GM23338 (cell line): ENCODE measurements at regions not wholly inside any gene's neighbourhood (a gene's known extent, or its start where the extent isn't known, plus 50 kb on each side); places are given as distances from the start of the nearest gene placed in this dataset.

Experiments used
- ATAC-seq: fragments of 200-7000 bp; cut with Tn5 transposase; 3 replicates; pipeline ENCODE4 v1.9.1; 2020
- DNase-seq: peaks from one replicate; pipeline ENCODE4 v3.0.0-alpha.2; 2015; ENCODE audit warnings: low spot score
- H2AFZ ChIP-seq: fragments of 200-600 bp; sonication (generic); 2 replicates; pipeline ENCODE4 v1.8.0; 2016; ENCODE audit warnings: antibody characterized with exemption, mild to moderate bottlenecking, moderate library complexity
- H3F3A ChIP-seq: fragments of 200-600 bp; sonication (generic); replicated peaks from 2 replicates; pipeline ENCODE4 v1.8.0; 2017; ENCODE audit warnings: antibody characterized with exemption, mixed run types, low read depth
- H3K27ac ChIP-seq: fragments of 200-600 bp; sonication (generic); 2 replicates; pipeline ENCODE4 v1.6.1; 2016; ENCODE audit warnings: low read depth
- H3K27me3 ChIP-seq: fragments of 200-600 bp; sonication (generic); 2 replicates; pipeline ENCODE4 v1.8.0; 2016; ENCODE audit warnings: mild to moderate bottlenecking, mixed run types, moderate library complexity; ENCODE audit not compliant: insufficient read depth
- H3K36me3 ChIP-seq: fragments of 200-600 bp; sonication (generic); 2 replicates; pipeline ENCODE4 v1.8.0; 2016; ENCODE audit warnings: mild to moderate bottlenecking; ENCODE audit not compliant: insufficient read depth
- H3K4me1 ChIP-seq: fragments of 200-600 bp; sonication (generic); 2 replicates; pipeline ENCODE4 v1.8.0; 2016; ENCODE audit warnings: mild to moderate bottlenecking, moderate library complexity; ENCODE audit not compliant: insufficient read depth
- H3K4me2 ChIP-seq: fragments of 200-600 bp; sonication (generic); 2 replicates; pipeline ENCODE4 v1.7.1; 2017; ENCODE audit warnings: mixed run types
- H3K4me3 ChIP-seq: fragments of 200-600 bp; sonication (generic); 2 replicates; pipeline ENCODE4 v1.6.1; 2016; ENCODE audit warnings: mixed run types
- H3K79me2 ChIP-seq: fragments of 200-600 bp; sonication (generic); replicated peaks from 2 replicates; pipeline ENCODE4 v1.8.0; 2017; ENCODE audit warnings: mild to moderate bottlenecking; ENCODE audit not compliant: insufficient read depth
- H3K9me2 ChIP-seq: fragments of 200-600 bp; sonication (generic); 2 replicates; pipeline ENCODE4 v1.8.0; 2017; ENCODE audit not compliant: insufficient read depth
- H4K20me1 ChIP-seq: fragments of 200-600 bp; sonication (generic); replicated peaks from 2 replicates; pipeline ENCODE4 v1.8.0; 2017; ENCODE audit warnings: mild to moderate bottlenecking; ENCODE audit not compliant: insufficient read depth
- H3K27ac Mint-ChIP-seq: 2 replicates; pipeline ENCODE4 v1.8.0; 2020; ENCODE audit warnings: inconsistent platforms, mild to moderate bottlenecking, moderate library complexity, mixed read lengths
- H3K27me3 Mint-ChIP-seq: 3 replicates; pipeline ENCODE4 v1.8.0; 2022; ENCODE audit warnings: low read depth, mild to moderate bottlenecking, moderate library complexity, mixed read lengths, inconsistent platforms; ENCODE audit not compliant: insufficient read depth, poor library complexity
- H3K36me3 Mint-ChIP-seq: 3 replicates; pipeline ENCODE4 v1.8.0; 2021; ENCODE audit warnings: low read depth, mild to moderate bottlenecking, inconsistent platforms, moderate library complexity, mixed read lengths
- H3K4me1 Mint-ChIP-seq: 3 replicates; pipeline ENCODE4 v1.8.0; 2020; ENCODE audit warnings: mild to moderate bottlenecking, inconsistent platforms, mixed read lengths
- H3K4me3 Mint-ChIP-seq: 3 replicates; pipeline ENCODE4 v1.8.0; 2021; ENCODE audit warnings: moderate library complexity, mild to moderate bottlenecking, inconsistent platforms, mixed read lengths
- H3K9me3 Mint-ChIP-seq: 3 replicates; pipeline ENCODE4 v1.8.0; 2020; ENCODE audit warnings: moderate library complexity, mild to moderate bottlenecking, inconsistent platforms, mixed read lengths
- CREB1 ChIP-seq: fragments of 250-450 bp; sonication (Bioruptor Pico); IDR thresholded peaks from 2 replicates; pipeline ENCODE4 v1.5.0; 2020; ENCODE audit warnings: low read depth, mild to moderate bottlenecking, moderate library complexity
- CTCF ChIP-seq, 2 experiments: fragments of 200-600 bp in 1 of 2; sonication (generic) in 1 of 2; conservative IDR thresholded peaks; 2 replicates each; pipeline versions ENCODE4 v1.5.1 to v1.6.1; 2016 to 2017; ENCODE audit warnings: antibody characterized with exemption in 2 of 2, low read depth in 2 of 2, mild to moderate bottlenecking in 2 of 2, moderate library complexity in 1 of 2
- ETS1 ChIP-seq: IDR thresholded peaks from 2 replicates; pipeline ENCODE4 v1.6.1; 2016; ENCODE audit warnings: antibody characterized with exemption
- JUNB ChIP-seq: IDR thresholded peaks from one replicate; pipeline ENCODE4 v1.6.1; 2016; ENCODE audit warnings: antibody characterized with exemption; ENCODE audit not compliant: unreplicated experiment
- NANOG ChIP-seq: IDR thresholded peaks from 2 replicates; pipeline ENCODE4 v1.6.1; 2016; ENCODE audit warnings: antibody characterized with exemption, borderline replicate concordance
- POLR2AphosphoS5 ChIP-seq: IDR thresholded peaks from 2 replicates; pipeline ENCODE4 v1.6.1; 2016; ENCODE audit warnings: antibody characterized with exemption, low read depth
- REST ChIP-seq: IDR thresholded peaks from one replicate; pipeline ENCODE4 v1.6.1; 2018; ENCODE audit warnings: antibody characterized with exemption; ENCODE audit not compliant: unreplicated experiment
- STAT1 ChIP-seq: IDR thresholded peaks from one replicate; pipeline ENCODE4 v1.6.1; 2016; ENCODE audit warnings: antibody characterized with exemption; ENCODE audit not compliant: unreplicated experiment
- ZNF462 ChIP-seq: fragments of 250-450 bp; sonication (Bioruptor Pico); IDR thresholded peaks from 2 replicates; pipeline ENCODE4 v1.5.0; 2020; ENCODE audit warnings: mild to moderate bottlenecking, moderate library complexity

- TF ChIP-seq CTCF (conservative IDR thresholded peaks at IDR 0.05; ENCODE audit: low read depth in 2 of 2) (no peak), CREB1 (CRISPR knock-in tag) (no peak), NANOG (no peak), ETS1 (no peak), JUNB (no peak)
These were observed 139.3 kb upstream of the ARHGAP5 start (continued) for GRCh38 chr14:31937730-31938346.

GRCh38 chr14:31939934-31940333 is 137.2 kb upstream of the ARHGAP5 start:
- Histone ChIP-seq H3K4me3 (no peak overlapping the region), H3K27ac (no peak overlapping the region), H3K36me3 (no peaks in the 10 kb centered on the region), H3K4me2 (no peak overlapping the region), H3K4me1 (peaks cover 10% of the 10 kb centered on the region), H3K9me2 (no peaks in the 10 kb centered on the region; the same call in 1 of the 2 replicates), H4K20me1 (no peaks in the 10 kb centered on the region), H3K79me2 (no peaks in the 10 kb centered on the region), H3K27me3 (no peaks in the 10 kb centered on the region), H2AFZ (no peak overlapping the region), H3F3A (no peaks in the 10 kb centered on the region)
- Mint-ChIP-seq H3K36me3 (no peaks in the 10 kb centered on the region), H3K9me3 (no peaks in the 10 kb centered on the region), H3K4me3 (no peak overlapping the region), H3K4me1 (peaks cover 14% of the 10 kb centered on the region), H3K27me3 (no peaks in the 10 kb centered on the region), H3K27ac (no peak overlapping the region)
- no peak for ATAC-seq
- no peak for DNase-seq
- TF ChIP-seq STAT1 (no peak), POLR2AphosphoS5 (no peak), ZNF462 (CRISPR knock-in tag) (no peak), REST (no peak), CTCF (conservative IDR thresholded peaks at IDR 0.05; ENCODE audit: low read depth in 2 of 2) (no peak)
